GM19452 (cell line): ENCODE measurements at regions not wholly inside any gene's neighbourhood (a gene's known extent, or its start where the extent isn't known, plus 50 kb on each side); places are given as distances from the start of the nearest gene placed in this dataset.

Experiments
- ATAC-seq: cut with Tn5 transposase; IDR thresholded peaks from one replicate; pipeline ENCODE4 v1.9.1; 2021; ENCODE audit not compliant: unreplicated experiment

DNA sequence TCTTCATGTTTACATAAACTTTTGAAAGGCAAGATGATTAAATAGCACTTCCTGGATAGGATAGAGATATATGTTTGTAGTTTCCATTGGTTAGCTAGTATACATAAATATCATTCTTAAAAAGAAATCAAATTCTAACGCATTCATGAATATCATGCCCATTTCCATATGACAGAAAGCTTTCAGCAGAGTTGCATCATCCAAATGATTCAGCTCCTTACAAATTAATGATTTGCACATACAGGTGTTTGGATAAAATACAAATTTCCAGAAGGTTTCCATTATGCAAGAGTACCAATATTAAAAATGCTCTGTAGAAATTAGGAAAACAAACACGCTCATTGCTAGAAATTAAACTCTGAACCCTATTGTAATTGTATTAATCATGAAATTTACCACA lies 264.4 kb downstream of the FOXG1 start:
- ATAC-seq: no peak

GRCh38 chr14:29035134-29035533 lies 268.5 kb downstream of the FOXG1 start:
- ATAC-seq: no peak

- ATAC-seq: no peak
Observed at GRCh38 chr14:29037411-29037810, 270.8 kb downstream of the FOXG1 start.

GRCh38 chr14:29039171-29039570 lies 272.6 kb downstream of the FOXG1 start:
- ATAC-seq: no peak

DNA sequence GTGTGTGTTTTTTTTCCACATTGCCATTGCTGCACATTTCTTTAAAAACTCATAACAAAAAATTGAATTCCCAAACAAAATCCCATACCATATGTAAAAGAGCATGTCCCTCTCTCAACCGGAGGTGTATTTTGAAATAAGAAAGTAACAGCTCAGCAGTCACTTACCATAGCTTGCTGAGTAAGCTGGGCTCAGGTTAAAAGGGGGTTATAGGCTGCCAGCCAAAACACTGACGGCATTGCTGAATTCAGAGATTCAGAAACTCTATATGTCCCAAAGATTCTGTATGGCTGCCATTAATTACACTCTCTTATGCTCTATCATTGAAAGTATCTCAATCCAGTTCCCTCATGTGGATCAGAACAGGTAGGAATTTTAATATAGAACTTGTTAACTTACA lies 276.0 kb downstream of the FOXG1 start:
- no peak for ATAC-seq

- no peak for ATAC-seq
Observed at GRCh38 chr14:29043737-29044136, 277.1 kb downstream of the FOXG1 start.

DNA sequence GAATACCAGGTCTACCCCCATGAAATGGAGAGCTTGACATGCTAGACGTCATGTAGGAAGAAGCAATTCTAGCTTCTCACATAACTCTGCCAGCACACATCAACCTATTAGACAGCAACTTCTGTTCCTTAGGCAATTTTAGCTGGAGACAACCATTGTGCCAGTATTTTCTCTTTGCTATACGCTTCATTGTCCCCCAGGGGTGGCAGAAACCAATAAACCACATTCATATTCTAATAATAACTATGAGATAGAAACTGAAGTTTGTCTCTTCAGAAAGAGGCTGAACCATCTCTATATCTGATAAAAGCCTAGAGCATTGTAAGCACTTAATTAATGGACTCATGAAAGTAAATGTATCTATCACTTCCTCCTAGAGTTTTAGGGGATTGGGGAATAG lies 278.6 kb downstream of the FOXG1 start:
- ATAC-seq: no peak

DNA sequence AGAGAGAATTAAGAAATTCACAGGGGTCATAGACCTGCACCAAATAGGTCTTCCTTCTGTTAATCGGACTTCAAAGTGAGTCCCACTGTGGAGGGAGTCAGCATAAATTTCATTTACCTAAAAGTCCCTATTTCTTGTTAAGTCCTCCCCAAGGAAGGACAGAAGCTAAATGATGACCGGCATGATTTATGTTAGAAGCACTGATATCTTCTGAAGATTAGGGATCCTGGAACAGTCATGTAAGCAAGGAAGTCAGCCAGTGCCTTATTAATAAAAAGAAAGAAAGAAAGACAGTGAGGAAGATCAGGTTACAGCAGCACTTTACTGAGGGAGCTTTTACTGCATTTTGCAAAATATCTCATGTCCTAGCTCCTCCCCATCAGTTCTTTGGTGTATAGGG lies 287.5 kb downstream of the FOXG1 start:
- ATAC-seq: no peak

DNA sequence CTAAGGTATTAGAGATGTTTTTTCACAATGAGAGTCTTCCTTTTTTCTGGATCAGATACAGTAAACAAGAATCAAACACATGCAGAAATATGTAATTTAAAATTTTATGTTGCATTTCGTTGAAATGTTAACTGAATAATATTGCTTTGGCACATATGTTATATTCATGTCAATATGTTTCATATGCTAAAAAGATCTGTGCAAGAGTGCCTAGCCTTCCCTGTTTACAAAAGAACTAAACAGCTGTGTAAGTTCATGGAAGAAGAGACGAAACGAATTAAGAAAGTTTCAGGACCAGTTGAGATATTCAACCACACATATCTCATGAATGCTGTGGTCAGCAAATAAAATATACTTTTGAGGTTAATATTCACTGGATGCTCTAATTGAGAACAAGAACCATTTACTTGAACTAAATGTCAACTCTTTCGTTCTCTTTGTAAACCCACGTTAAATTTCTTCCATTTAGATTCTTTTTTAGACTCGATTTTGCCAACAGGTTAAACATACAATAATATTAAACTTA lies 289.5 kb downstream of the FOXG1 start:
- ATAC-seq: no peak

- no peak for ATAC-seq
Observed at GRCh38 chr14:29061702-29062101, 295.1 kb downstream of the FOXG1 start.

GRCh38 chr14:29062466-29062865 lies 295.9 kb downstream of the FOXG1 start:
- ATAC-seq: no peak

GRCh38 chr14:29062976-29063375 lies 296.4 kb downstream of the FOXG1 start:
- no peak for ATAC-seq

DNA sequence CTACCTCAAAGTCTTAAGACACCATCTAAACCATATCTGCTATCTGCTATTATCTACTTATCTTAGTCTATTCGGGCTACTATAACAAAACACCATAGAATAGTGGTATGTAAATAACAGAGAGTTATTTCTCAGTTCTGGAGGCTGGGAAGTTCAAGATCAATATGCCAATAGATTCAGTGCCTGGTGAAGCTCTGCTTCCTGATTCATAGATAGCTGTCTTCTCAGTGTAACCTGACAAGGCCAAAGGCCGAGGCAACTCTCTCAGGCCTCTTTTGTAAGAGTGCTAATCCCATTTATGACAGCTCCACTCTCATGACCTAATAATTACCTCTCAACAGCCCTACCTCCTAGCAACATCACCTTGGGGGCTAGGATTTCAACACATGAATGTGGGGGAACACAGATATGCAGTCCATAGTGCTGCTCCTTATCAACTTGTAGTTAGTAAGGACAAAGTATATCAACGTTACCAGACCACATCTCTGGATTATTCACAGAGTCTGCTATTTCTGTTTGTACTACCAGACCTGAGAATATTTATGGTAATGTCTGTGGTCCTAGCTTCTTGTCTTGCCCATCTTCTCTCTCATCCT lies 297.8 kb downstream of the FOXG1 start:
- no peak for ATAC-seq

GRCh38 chr14:29069228-29069627 lies 302.6 kb downstream of the FOXG1 start:
- ATAC-seq: no peak

DNA sequence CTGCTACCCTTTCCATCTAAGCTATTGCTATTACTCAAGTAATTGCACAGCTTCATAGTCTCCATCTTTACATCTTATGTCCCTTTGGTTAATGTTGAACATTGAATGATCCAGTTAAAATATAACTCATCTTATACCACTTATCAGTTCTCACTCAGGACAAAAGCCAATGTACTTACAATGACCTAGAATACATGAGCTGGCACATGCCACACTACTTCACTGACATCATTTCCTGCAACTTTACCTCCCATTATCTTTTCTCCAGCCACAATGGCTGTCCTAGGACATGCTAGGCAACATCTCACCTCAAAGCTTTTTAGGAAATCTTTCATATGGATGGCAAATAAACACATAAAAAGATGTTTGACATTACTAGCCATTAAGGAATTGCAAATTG lies 309.2 kb downstream of the FOXG1 start:
- ATAC-seq: no peak

- no peak for ATAC-seq
Observed at GRCh38 chr14:29077916-29078315, 311.3 kb downstream of the FOXG1 start.

DNA sequence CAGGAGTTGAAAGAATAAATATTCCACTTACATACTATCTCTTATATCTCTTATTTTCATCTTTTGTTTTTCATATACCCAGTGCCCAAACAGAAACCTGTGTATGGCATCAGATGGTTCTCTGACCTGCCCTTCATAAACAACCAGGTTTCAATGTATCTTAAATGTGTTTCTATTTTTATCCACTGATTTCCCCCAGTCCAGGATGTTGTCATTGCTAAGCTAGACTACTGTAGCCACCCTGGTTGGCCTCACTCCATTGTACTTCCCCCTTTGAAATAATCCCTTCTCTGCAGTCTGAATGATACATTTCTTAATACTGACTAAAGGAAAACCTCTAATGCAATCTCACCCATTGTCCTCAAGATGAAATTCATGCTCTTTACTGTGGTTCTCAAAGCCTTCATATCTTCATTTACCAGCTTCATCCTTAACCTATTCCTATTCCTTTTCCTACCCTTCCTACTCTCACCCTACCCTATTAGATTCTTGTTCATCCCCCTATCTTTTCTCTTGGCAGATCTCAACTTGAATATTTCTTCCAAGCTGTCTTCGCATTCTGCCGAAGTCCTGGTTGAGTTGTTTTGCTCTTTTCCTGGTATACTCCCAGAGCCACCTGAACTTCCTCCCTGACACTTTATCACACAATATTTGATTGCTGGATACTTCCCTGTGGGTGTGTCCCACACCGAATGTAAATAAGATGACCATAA lies 312.4 kb downstream of the FOXG1 start:
- ATAC-seq: no peak

- ATAC-seq: no peak
Observed at GRCh38 chr14:29085546-29085945, 319.0 kb downstream of the FOXG1 start.

GRCh38 chr14:29089849-29090248 lies 323.3 kb downstream of the FOXG1 start:
- no peak for ATAC-seq

GRCh38 chr14:29092121-29092520 lies 325.5 kb downstream of the FOXG1 start:
- no peak for ATAC-seq

DNA sequence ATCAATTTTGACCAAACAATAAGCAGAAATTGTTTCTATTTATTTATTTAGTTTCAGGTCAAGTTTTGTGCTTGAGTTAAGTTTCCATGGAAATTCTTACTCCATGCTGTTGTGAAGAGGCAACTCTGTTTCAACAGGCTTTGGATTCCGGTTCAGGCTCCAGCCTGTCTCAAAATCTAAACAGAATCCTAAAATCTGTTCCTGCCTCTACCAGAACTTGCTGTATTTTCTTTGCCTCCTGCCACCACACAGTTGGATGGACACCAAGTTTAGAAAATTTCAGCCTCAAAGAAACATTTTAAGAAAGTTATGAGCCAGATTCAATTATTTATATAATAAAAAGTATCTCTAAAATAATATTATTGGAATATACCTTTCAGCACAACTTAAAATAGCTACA lies 330.9 kb downstream of the FOXG1 start:
- ATAC-seq: no peak

- ATAC-seq: no peak
Observed at GRCh38 chr14:29098656-29099055, 332.1 kb downstream of the FOXG1 start.

GRCh38 chr14:29102266-29102665 lies 335.7 kb downstream of the FOXG1 start:
- no peak for ATAC-seq
